MM.1S (cell line): ENCODE measurements at regions not wholly inside any gene's neighbourhood (a gene's known extent, or its start where the extent isn't known, plus 50 kb on each side); places are given as distances from the start of the nearest gene placed in this dataset.

Source experiments
- DNase-seq: peaks from one replicate; pipeline ENCODE4 v3.0.0-alpha.2; 2015
- H2AFZ ChIP-seq: fragments of 300-600 bp; sonication (generic); 2 replicates; pipeline ENCODE4 v1.6.0; 2016; ENCODE audit warnings: antibody characterized with exemption, low read length
- H3F3A ChIP-seq: fragments of 300-600 bp; sonication (generic); 2 replicates; pipeline ENCODE4 v1.6.1; 2016; ENCODE audit warnings: mild to moderate bottlenecking, antibody characterized with exemption, low read length, moderate library complexity, mixed read lengths; ENCODE audit not compliant: insufficient read depth
- H3K27ac ChIP-seq: fragments of 300-600 bp; sonication (generic); 2 replicates; pipeline ENCODE4 v1.5.1; 2016; ENCODE audit warnings: mild to moderate bottlenecking, low read length
- H3K27me3 ChIP-seq: fragments of 300-600 bp; sonication (generic); replicated peaks from 2 replicates; pipeline ENCODE4 v1.6.0; 2016; ENCODE audit warnings: low read length; ENCODE audit not compliant: insufficient read depth
- H3K36me3 ChIP-seq: fragments of 300-600 bp; sonication (generic); replicated peaks from 2 replicates; pipeline ENCODE4 v1.6.1; 2016; ENCODE audit warnings: mild to moderate bottlenecking, low read length, mixed read lengths; ENCODE audit not compliant: insufficient read depth
- H3K4me1 ChIP-seq: fragments of 300-600 bp; sonication (generic); 2 replicates; pipeline ENCODE4 v1.6.1; 2016; ENCODE audit warnings: low read length, mixed read lengths
- H3K4me2 ChIP-seq: fragments of 300-600 bp; sonication (generic); 2 replicates; pipeline ENCODE4 v1.6.0; 2016; ENCODE audit warnings: low read depth, low read length
- H3K4me3 ChIP-seq: fragments of 300-600 bp; sonication (generic); 2 replicates; pipeline ENCODE4 v1.5.1; 2016; ENCODE audit warnings: low read length, mixed read lengths
- H3K79me2 ChIP-seq: fragments of 300-600 bp; sonication (generic); 2 replicates; pipeline ENCODE4 v1.6.1; 2016; ENCODE audit warnings: mixed run types, low read length, mixed read lengths
- H3K9ac ChIP-seq: fragments of 300-600 bp; sonication (generic); 2 replicates; pipeline ENCODE4 v1.6.1; 2016; ENCODE audit warnings: low read length, mixed read lengths
- H3K9me2 ChIP-seq: fragments of 300-600 bp; sonication (generic); replicated peaks from 2 replicates; pipeline ENCODE4 v1.6.1; 2016; ENCODE audit warnings: mild to moderate bottlenecking, low read length, mixed read lengths; ENCODE audit not compliant: insufficient read depth
- H3K9me3 ChIP-seq: fragments of 300-600 bp; sonication (generic); replicated peaks from 2 replicates; pipeline ENCODE4 v1.6.1; 2016; ENCODE audit warnings: mild to moderate bottlenecking, low read length, mixed read lengths; ENCODE audit not compliant: insufficient read depth
- H4K20me1 ChIP-seq: fragments of 300-600 bp; sonication (generic); 2 replicates; pipeline ENCODE4 v1.6.1; 2016; ENCODE audit warnings: mild to moderate bottlenecking, low read length, moderate library complexity, mixed read lengths; ENCODE audit not compliant: insufficient read depth
- EZH2 ChIP-seq: fragments of 300-600 bp; sonication (generic); optimal IDR thresholded peaks from 2 replicates; pipeline ENCODE3; 2017; ENCODE audit warnings: low read depth, mild to moderate bottlenecking, antibody characterized with exemption, low read length, mixed read lengths
- EZH2phosphoT487 ChIP-seq: fragments of 300-600 bp; sonication (generic); IDR thresholded peaks from 2 replicates; pipeline ENCODE4 v1.6.1; 2018; ENCODE audit warnings: antibody characterized with exemption, low read length
- TF ChIP-seq, protein P1 (sequence below): fragments of 300-600 bp; sonication (generic); IDR thresholded peaks from 2 replicates; pipeline ENCODE4 v1.5.1; 2016; ENCODE audit warnings: antibody characterized with exemption, low read length, mixed read lengths

DNA sequence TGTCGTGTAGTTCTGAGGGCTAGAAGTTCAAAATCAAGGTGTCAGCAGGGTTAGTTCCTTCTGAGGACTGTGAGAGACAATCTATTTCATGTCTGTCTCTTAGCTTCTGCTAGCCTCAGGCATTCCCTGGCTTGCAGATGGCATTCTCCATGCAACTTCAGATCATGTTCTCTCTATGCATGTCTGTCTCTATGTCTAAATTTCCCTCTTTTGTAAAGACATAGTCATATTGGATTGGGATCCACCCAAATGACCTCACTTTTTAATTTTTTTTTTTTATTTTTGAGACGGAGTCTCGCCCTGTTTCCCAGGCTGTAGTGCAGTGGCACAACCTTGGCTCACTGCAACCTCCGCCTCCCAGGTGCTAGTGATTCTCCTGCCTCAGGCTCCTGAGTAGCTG is 104.6 kb downstream of the RAP2B start:
- TF ChIP-seq, protein P1, sequence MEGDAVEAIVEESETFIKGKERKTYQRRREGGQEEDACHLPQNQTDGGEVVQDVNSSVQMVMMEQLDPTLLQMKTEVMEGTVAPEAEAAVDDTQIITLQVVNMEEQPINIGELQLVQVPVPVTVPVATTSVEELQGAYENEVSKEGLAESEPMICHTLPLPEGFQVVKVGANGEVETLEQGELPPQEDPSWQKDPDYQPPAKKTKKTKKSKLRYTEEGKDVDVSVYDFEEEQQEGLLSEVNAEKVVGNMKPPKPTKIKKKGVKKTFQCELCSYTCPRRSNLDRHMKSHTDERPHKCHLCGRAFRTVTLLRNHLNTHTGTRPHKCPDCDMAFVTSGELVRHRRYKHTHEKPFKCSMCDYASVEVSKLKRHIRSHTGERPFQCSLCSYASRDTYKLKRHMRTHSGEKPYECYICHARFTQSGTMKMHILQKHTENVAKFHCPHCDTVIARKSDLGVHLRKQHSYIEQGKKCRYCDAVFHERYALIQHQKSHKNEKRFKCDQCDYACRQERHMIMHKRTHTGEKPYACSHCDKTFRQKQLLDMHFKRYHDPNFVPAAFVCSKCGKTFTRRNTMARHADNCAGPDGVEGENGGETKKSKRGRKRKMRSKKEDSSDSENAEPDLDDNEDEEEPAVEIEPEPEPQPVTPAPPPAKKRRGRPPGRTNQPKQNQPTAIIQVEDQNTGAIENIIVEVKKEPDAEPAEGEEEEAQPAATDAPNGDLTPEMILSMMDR = no peak
- TF ChIP-seq EZH2 (no peak), EZH2phosphoT487 (no peak)
- Histone ChIP-seq H3K9ac (no peak overlapping the region), H3K27me3 (no peaks in the 10 kb centered on the region), H3K9me3 (no peaks in the 10 kb centered on the region), H3F3A (no peaks in the 10 kb centered on the region), H3K4me3 (no peak overlapping the region), H3K4me2 (no peak overlapping the region), H3K36me3 (no peaks in the 10 kb centered on the region), H4K20me1 (no peaks in the 10 kb centered on the region), H3K79me2 (no peaks in the 10 kb centered on the region), H3K9me2 (no peaks in the 10 kb centered on the region), H3K4me1 (no peaks in the 10 kb centered on the region), H3K27ac (no peak overlapping the region), H2AFZ (no peak overlapping the region)
- no peak for DNase-seq

DNA sequence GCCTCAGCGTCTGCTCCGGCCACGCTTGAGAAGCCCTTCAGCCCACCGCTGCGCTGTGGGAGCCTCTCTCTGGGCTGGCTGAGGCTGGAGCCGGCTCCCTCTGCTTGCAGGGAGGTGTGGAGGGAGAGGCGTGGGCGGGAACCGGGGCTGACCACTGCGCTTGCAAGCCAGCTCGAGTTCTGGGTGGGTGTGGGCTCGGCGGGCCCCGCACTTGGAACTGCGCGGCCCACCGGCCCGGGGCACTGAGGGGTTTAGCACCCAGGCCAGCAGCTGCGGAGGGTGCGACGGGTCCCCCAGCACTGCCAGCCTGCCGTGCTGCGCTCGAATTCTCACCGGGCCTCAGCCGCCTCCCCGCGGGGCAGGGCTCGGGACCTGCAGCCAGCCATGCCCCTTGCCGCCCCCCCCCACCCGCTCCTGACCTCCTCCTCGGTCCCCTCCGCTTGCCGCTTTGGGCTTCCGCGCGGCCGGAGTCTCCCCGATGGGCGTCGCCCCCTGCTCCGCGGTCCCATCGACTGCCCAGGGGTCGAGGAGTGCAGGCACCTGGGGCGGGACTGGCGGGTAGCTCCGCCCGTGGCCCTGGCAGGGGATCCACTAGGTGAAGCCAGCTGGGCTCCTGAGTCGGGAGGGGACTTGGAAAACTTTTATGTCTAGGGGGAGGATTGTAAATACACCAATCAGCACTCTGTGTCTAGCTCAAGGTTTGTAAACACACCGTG is 106.7 kb downstream of the RAP2B start:
- no peaks in the 10 kb centered on the region for H3K36me3 ChIP-seq
- no peak overlapping the region for H3K4me3 ChIP-seq
- H4K20me1 ChIP-seq = no peaks in the 10 kb centered on the region
- H3F3A ChIP-seq = no peaks in the 10 kb centered on the region
- H2AFZ ChIP-seq = no peak overlapping the region
- H3K9me2 ChIP-seq = no peaks in the 10 kb centered on the region
- no peak for DNase-seq
- no peaks in the 10 kb centered on the region for H3K4me1 ChIP-seq
- H3K9me3 ChIP-seq = no peaks in the 10 kb centered on the region
- TF ChIP-seq EZH2 (no peak), EZH2phosphoT487 (no peak)
- TF ChIP-seq, protein P1 = no peak
- no peaks in the 10 kb centered on the region for H3K27me3 ChIP-seq
- H3K79me2 ChIP-seq = no peaks in the 10 kb centered on the region
- no peak overlapping the region for H3K4me2 ChIP-seq
- H3K27ac ChIP-seq = no peak overlapping the region
- no peak overlapping the region for H3K9ac ChIP-seq

DNA sequence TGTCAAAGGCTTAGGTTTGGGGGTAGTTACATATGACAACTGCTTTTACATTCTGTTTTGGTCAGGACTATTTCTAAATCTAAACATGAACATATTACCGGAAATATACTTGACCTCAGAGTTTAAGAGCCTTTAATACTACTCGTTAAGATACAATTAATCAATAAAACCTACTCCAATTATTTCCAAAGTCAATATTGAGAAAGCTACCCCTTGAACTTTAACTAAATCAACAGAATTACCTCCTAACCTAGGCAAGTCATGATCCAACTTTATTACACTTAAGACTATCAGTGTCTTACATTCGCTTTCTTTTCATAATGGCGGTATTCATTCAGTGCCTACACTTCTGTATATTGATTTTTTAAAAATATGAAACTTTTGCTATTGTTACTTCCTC is 107.7 kb downstream of the RAP2B start:
- Histone ChIP-seq H3K79me2 (no peaks in the 10 kb centered on the region), H3K4me2 (no peak overlapping the region), H3K9ac (no peak overlapping the region), H3K4me3 (no peak overlapping the region), H2AFZ (no peak overlapping the region), H3F3A (no peaks in the 10 kb centered on the region), H4K20me1 (no peaks in the 10 kb centered on the region), H3K27ac (no peak overlapping the region), H3K9me2 (no peaks in the 10 kb centered on the region), H3K27me3 (no peaks in the 10 kb centered on the region), H3K36me3 (no peaks in the 10 kb centered on the region), H3K9me3 (no peaks in the 10 kb centered on the region), H3K4me1 (no peaks in the 10 kb centered on the region)
- TF ChIP-seq EZH2 = no peak
- no peak for TF ChIP-seq EZH2phosphoT487
- TF ChIP-seq, protein P1 = no peak
- DNase-seq = no peak
